AML-193 (cell line): ENCODE measurements at regions not wholly inside any gene's neighbourhood (a gene's known extent, or its start where the extent isn't known, plus 50 kb on each side); places are given as distances from the start of the nearest gene placed in this dataset.
A peak's percentile ranks its signal among the peaks of the same experiment; 100 is the strongest.
"Not testable (repeated sequence)": the region's sequence is repeated elsewhere in the genome, so short reads cannot be mapped to it uniquely, and the experiment has no call there.

Experiments
- DNase-seq, 2 experiments: peaks; one replicate each; lab custom pipeline; 2025; lab: John Stamatoyannopoulos, UW

- DNase-seq: no peak
These were observed 156.5 kb upstream of the MED14 start for GRCh38 chrX:40891798-40892197.

- no peak for DNase-seq
These were observed 158.0 kb upstream of the MED14 start for GRCh38 chrX:40893251-40893910.

DNA sequence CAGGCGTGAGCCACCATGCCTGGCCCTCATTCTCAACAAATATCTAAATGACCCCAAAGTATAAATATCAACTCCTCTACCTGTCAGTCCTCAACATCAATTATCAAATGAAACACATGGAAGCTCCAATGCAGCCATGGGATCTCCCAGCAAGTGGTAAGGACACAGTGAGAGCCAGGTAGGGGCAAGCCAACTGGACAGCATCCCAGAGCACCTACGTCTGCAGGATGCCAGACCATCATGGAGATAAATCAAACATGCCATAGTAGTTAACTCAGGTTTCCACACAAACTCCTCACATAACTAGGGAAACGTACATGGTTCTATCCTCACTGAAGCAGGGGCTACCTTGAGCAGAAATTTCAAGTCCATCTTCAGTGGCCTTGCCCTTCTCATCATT is 159.9 kb upstream of the MED14 start:
- no peak for DNase-seq

DNA sequence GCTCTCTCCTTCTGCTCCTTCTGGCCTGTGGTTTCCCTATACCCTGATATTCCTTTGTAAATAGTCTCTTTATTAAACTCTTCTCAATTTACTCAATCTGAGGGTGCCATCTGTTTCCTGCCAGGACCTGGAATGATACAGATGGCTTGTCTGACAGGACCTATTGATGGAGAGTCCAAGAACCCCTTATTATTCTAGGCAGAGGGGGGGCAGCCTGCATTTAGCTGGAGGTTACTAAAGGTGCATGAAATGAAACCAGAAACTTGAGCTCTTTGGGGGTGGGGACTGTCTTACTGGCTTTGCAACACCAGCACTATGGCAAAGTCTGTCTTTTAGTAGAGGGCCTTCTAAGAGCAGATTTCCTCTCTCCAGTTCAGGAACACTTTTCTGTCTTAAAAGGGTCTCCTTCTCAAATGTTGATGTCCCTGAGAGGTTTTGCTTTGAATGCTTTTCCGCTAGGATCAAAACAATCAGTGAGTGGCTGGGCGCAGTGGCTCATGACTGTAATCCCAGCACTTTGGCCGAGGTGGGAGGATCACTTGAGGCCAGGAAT is 162.5 kb upstream of the MED14 start:
- no peak for DNase-seq

GRCh38 chrX:40904739-40905138 is 169.4 kb upstream of the MED14 start:
- DNase-seq: not testable (repeated sequence)

GRCh38 chrX:40908026-40908425 is 172.7 kb upstream of the MED14 start:
- DNase-seq: no peak

DNA sequence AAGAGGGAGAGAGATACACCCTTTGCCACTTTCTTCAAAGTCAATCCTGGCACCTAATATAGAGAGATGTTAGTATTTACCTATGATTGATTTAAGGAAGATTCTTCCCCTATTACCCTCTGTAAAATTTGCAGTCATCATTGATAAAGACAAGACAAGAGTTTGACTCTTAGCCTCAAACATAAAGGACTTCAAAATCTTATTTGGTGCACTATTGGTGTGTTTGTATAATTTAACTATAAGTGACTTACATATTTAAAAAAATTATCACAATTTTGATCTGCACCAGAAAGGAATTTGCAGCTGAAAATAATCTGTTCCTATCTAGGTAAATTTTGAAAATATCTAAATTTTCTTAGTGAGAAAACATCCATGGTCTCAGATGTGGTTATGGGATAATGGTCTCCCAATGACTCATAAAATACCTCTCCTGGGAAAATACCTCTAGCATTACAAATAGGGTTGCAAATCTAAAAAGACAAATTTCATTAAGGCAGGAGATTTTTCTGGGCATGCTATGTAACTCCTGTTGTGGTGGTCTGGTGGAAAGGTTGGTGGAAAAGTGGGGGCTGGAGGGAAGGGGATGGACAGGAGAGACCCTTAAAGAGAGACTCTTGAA is 173.6 kb upstream of the MED14 start:
- no peak for DNase-seq

- DNase-seq: no peak
These were observed 173.1 kb upstream of the USP9X start for GRCh38 chrX:40912166-40912565.

- no peak for DNase-seq
These were observed 172.7 kb upstream of the USP9X start for GRCh38 chrX:40912576-40912975.

DNA sequence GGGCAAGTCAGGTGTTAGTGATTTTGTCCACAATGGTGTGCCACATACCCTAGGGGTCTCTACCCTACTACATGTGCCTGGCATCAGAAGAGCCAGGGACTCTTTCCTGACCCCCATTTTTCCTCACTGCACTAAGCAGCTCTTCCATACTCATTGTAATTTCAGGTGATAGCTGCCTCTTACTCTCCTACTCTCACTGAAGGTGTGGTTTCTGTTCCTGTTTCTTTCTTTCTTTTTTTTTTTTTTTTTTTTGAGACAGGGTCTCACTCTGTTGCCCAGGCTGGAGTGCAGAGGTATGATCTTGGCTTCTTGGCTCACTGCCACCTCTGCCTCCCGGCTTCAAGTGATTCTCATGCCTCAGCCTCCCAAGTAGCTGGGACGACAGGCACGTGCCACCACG is 164.9 kb upstream of the USP9X start:
- no peak for DNase-seq

GRCh38 chrX:40922307-40922706 is 162.9 kb upstream of the USP9X start:
- DNase-seq: peak in 1 of 2 experiments; percentile 0

DNA sequence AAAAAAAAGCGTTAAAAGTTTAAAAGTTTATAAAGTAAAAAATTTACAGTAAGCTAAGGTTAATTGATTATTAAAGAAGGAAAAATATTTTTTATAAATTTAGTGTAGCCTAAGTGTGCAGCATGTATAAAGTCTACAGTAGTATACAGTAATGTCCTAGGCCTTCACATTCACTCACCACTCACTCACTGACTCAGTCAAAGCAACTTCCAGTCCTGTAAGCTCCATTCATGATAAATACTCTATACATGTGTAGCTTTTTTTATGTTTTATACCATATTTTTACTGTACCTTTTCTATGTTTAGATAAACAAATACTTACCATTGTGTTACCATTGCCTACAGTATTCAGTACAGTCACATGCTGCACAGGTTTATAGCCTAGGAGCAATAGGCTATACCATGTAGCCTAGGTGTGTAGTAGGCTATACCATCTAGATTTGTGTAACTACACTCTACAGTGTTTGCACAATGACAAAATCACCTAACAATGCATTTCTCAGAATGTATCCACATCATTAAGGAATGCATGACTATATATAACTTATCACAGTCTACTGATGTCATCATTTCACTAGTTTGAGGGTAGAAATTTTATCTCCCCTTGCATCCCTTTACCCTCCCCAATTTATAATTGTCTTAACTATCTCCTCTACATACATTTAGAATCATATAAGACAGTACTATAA is 158.4 kb upstream of the USP9X start:
- DNase-seq: not testable (repeated sequence)

- DNase-seq: no peak
These were observed 157.2 kb upstream of the USP9X start for GRCh38 chrX:40928076-40928475.

DNA sequence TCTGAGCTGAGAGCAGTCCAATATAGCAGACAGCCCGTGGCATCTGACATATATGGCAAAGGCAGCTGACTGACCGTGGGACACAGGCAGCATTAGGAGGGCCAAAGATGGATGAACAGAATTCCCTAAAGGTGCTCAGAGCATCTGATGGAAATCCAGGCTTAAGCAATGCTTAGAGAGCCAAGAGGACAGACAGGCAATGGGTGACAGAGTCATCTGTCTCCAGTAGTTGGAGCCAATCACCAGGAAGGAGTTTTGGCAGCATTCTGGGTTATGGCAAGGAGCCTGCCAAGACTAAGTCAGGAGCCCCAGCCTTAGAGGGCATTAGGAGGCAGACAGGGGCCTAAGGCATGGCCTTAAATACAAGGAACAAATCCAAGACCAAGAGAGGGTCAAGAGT is 153.3 kb upstream of the USP9X start:
- no peak for DNase-seq

GRCh38 chrX:40933132-40933705 is 152.0 kb upstream of the USP9X start:
- DNase-seq: peak in 1 of 2 experiments; percentile 6

DNA sequence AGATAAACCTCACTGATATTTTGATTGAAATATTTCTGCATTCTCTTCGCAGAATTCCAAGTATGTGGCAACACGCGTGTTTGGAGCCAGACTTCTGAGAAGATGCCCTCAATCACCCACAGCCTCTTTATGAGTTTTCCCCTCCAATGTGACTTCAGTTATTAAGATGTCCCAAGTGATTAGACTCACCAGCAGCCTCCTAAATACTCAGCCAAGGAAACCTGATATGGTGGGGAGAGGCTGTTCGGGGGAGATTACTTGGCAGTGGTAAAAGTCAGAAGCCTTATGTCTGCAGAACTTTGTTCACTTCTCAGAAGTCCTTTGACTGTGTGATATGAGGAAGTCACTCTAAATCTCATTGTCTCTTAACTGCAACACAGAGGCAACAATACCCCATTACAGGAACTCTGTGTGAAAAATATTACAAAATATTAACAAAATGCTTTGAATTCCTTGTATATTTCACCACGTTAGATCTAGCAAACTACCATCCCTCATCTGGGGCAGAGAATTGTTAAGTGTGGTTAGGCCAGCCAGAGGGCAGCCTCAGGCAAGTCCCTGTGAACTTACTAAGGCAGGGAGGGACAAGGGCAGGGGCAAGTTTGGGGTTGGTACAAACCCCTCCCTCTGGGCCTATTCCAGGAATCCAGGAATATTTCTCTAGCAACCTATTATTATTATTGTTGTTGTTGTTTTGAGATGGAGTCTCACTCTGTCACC is 151.4 kb upstream of the USP9X start:
- peak; percentile 21 to 32 for DNase-seq

- no peak for DNase-seq
These were observed 148.4 kb upstream of the USP9X start for GRCh38 chrX:40936827-40937226.

- no peak for DNase-seq
These were observed 146.8 kb upstream of the USP9X start for GRCh38 chrX:40938423-40938822.

DNA sequence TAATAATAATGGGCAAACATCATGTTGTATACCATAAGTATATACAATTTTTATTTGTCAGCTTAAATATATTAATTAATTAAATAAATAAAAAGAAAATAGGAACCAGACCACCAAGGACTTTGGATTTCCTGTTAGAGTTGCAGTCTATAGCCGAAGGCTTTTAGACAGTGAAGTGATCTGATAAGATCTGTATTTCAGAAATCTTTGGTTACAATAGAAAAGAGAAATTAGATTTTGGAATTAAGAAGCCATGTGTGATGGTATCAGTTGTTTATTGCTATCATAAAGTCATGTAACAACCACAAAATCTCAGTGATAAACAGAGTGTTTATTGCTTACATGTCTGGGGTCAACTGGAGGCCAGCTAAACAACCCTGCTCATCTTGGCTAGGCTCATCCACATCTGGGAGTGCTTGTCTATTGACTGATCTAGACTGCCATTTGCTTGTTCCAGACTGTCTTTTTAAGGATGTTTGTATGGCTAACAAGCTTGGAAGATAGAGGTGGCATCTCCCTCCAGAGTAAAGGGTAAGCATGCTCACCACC is 142.1 kb upstream of the USP9X start:
- DNase-seq: no peak

- DNase-seq: peak in 1 of 2 experiments; percentile 6
These were observed 139.9 kb upstream of the USP9X start for GRCh38 chrX:40945361-40945713.

DNA sequence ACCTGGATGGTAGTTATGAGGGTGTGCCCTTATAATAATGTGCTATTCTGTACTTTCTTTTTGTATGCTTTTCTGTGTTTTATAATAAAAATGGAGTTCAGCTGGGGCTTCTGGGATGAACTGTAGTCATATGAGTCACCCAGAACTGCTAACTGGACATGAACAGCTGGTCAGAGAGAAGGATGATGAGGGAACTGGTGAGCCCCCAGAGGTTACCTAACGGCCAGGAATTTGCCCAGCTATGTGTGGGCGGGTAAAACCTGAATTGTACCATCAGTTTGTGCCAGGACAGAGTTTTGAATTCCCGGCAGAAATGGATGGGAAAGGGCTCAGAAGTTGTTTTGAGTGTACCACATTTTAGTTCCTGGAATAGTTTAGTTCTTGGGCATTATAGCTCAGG is 138.0 kb upstream of the USP9X start:
- DNase-seq: no peak

DNA sequence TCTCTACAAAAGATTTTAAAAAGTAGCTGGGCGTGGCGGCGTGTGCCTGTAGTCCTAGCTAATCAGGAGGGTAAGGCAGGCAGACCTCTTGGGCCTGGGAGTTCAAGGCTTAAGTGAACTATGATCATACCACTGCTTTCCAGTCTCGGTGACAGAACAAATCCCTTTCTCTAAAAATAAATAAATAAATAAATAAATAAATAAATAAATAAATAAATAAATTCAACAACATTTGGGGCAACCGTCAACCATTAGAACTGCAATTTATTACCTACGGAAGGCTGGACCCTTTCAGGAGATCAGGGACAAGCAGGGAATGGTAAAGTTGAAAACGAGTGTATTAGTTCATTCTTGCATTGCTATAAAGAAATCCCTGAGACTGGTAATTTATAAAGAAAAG is 136.2 kb upstream of the USP9X start:
- DNase-seq: no peak
